PC-3 (cell line): ENCODE measurements at regions not wholly inside any gene's neighbourhood (a gene's known extent, or its start where the extent isn't known, plus 50 kb on each side); places are given as distances from the start of the nearest gene placed in this dataset.

Source experiments
- ATAC-seq: fragments of 200-7000 bp; cut with Tn5 transposase; 2 replicates; pipeline ENCODE4 v1.9.1; 2020; ENCODE audit warnings: mild to moderate bottlenecking, moderate library complexity
- BruUV-seq: library from RNA; stranded (reverse); fragments of 400-500 nt; replicated peaks from 2 replicates; lab custom pipeline; 2021; lab: Mats Ljungman, UMichigan
- CTCF ChIA-PET: fragments of 300-600 bp; sonication (Branson Sonifier 250); formaldehyde crosslinking; loops from one replicate; lab custom pipeline; 2022; ENCODE audit warnings: antibody characterized with exemption; lab: Charles Lee
- POLR2A ChIA-PET: fragments of 300-600 bp; sonication (Branson Sonifier 250); formaldehyde crosslinking; loops from one replicate; lab custom pipeline; 2022; ENCODE audit warnings: antibody characterized with exemption; ENCODE audit not compliant: unreplicated experiment; lab: Charles Lee
- DNase-seq: peaks from one replicate; pipeline ENCODE4 v3.0.0-alpha.2; 2015
- H2AFZ ChIP-seq: fragments of 300-600 bp; sonication (generic); 2 replicates; pipeline ENCODE4 v1.6.0; 2016; ENCODE audit warnings: antibody characterized with exemption, low read length
- H3F3A ChIP-seq: fragments of 300-600 bp; sonication (generic); one replicate; pipeline ENCODE4 v1.6.0; 2017; ENCODE audit warnings: antibody characterized with exemption, low read length, control low read depth, mild to moderate bottlenecking; ENCODE audit not compliant: unreplicated experiment
- H3K27ac ChIP-seq: fragments of 300-600 bp; sonication (generic); 2 replicates; pipeline ENCODE4 v1.5.1; 2016; ENCODE audit warnings: mild to moderate bottlenecking, low read length
- H3K27me3 ChIP-seq: fragments of 300-600 bp; sonication (generic); 2 replicates; pipeline ENCODE4 v1.6.1; 2016; ENCODE audit warnings: low read length, mixed read lengths
- H3K36me3 ChIP-seq: fragments of 300-600 bp; sonication (generic); 2 replicates; pipeline ENCODE4 v1.6.1; 2016; ENCODE audit warnings: low read depth, mixed run types, low read length, mixed read lengths
- H3K4me1 ChIP-seq: fragments of 300-600 bp; sonication (generic); 2 replicates; pipeline ENCODE4 v1.5.1; 2016; ENCODE audit warnings: low read length; ENCODE audit not compliant: insufficient read depth
- H3K4me2 ChIP-seq: fragments of 300-600 bp; sonication (generic); 2 replicates; pipeline ENCODE4 v1.6.0; 2016; ENCODE audit warnings: low read length
- H3K4me3 ChIP-seq: fragments of 300-600 bp; sonication (generic); 2 replicates; pipeline ENCODE4 v1.5.1; 2016; ENCODE audit warnings: mild to moderate bottlenecking, low read length, mixed read lengths
- H3K79me2 ChIP-seq: fragments of 300-600 bp; sonication (generic); 2 replicates; pipeline ENCODE4 v1.6.1; 2017; ENCODE audit warnings: low read length, mixed read lengths
- H3K9ac ChIP-seq: fragments of 300-600 bp; sonication (generic); 2 replicates; pipeline ENCODE4 v1.6.0; 2016; ENCODE audit warnings: mild to moderate bottlenecking, low read length
- H3K9me2 ChIP-seq: fragments of 300-600 bp; sonication (generic); replicated peaks from 2 replicates; pipeline ENCODE4 v1.6.1; 2016; ENCODE audit warnings: mixed run types, low read length, mixed read lengths
- H3K9me3 ChIP-seq: fragments of 300-600 bp; sonication (generic); 2 replicates; pipeline ENCODE4 v1.6.1; 2016; ENCODE audit warnings: low read length, mixed read lengths
- H4K20me1 ChIP-seq: fragments of 300-600 bp; sonication (generic); 2 replicates; pipeline ENCODE4 v1.6.1; 2016; ENCODE audit warnings: low read length, mixed read lengths
- EZH2 ChIP-seq: fragments of 300-600 bp; sonication (generic); IDR thresholded peaks from one replicate; pipeline ENCODE4 v1.6.1; 2017; ENCODE audit warnings: antibody characterized with exemption, mild to moderate bottlenecking, low read length; ENCODE audit not compliant: unreplicated experiment
- EZH2phosphoT487 ChIP-seq: fragments of 300-600 bp; sonication (generic); IDR thresholded peaks from 2 replicates; pipeline ENCODE4 v1.6.1; 2018; ENCODE audit warnings: mild to moderate bottlenecking, antibody characterized with exemption, low read length, borderline replicate concordance
- intact Hi-C: fragments of 100-400 bp; cut with micrococcal nuclease; formaldehyde crosslinking; loops from 2 replicates; pipeline ENCODE4 v1.9.0; 2023
- TF ChIP-seq, protein P1 (sequence below): fragments of 300-600 bp; sonication (generic); conservative IDR thresholded peaks from 2 replicates; pipeline ENCODE4 v1.5.1; 2017; ENCODE audit warnings: antibody characterized with exemption, low read depth, mild to moderate bottlenecking, low read length

DNA sequence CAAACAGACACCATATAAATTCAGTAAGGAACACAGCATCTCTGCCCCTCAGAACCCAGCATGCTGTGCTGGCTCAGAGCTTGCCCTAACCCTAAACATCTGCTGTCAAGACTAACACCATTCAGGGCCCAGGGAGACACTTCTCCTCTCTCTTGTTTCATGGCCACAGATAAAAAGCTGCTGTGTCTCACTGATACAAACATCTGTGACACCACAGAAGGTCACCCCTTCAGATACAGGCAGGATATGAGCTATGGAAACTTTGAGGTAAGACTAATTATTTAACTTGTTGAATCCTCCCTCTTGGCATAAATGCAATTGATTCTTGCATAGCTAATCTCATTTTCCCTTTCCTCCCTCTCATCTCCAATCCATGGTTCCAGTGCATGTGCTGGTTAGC, 61.6 kb upstream of the GPR12 start:
- TF ChIP-seq, protein P1, sequence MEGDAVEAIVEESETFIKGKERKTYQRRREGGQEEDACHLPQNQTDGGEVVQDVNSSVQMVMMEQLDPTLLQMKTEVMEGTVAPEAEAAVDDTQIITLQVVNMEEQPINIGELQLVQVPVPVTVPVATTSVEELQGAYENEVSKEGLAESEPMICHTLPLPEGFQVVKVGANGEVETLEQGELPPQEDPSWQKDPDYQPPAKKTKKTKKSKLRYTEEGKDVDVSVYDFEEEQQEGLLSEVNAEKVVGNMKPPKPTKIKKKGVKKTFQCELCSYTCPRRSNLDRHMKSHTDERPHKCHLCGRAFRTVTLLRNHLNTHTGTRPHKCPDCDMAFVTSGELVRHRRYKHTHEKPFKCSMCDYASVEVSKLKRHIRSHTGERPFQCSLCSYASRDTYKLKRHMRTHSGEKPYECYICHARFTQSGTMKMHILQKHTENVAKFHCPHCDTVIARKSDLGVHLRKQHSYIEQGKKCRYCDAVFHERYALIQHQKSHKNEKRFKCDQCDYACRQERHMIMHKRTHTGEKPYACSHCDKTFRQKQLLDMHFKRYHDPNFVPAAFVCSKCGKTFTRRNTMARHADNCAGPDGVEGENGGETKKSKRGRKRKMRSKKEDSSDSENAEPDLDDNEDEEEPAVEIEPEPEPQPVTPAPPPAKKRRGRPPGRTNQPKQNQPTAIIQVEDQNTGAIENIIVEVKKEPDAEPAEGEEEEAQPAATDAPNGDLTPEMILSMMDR: no peak
- TF ChIP-seq EZH2 (no peak), EZH2phosphoT487 (no peak)
- ChIA-PET POLR2A (no interaction called here), CTCF (no interaction called here)
- Histone ChIP-seq H3K9me3 (no peaks in the 10 kb centered on the region), H3K36me3 (no peaks in the 10 kb centered on the region), H3K27ac (no peak overlapping the region), H3K9ac (no peak overlapping the region), H3K4me2 (no peak overlapping the region), H3K4me1 (no peaks in the 10 kb centered on the region), H3F3A (no peaks in the 10 kb centered on the region), H4K20me1 (no peaks in the 10 kb centered on the region), H3K4me3 (no peak overlapping the region), H3K27me3 (peaks cover 73% of the 10 kb centered on the region), H3K9me2 (no peaks in the 10 kb centered on the region), H2AFZ (no peak overlapping the region), H3K79me2 (no peaks in the 10 kb centered on the region)
- intact Hi-C loops: no loop called here
- DNase-seq: no peak
- BruUV-seq: no TSS peak
- no peak for ATAC-seq

DNA sequence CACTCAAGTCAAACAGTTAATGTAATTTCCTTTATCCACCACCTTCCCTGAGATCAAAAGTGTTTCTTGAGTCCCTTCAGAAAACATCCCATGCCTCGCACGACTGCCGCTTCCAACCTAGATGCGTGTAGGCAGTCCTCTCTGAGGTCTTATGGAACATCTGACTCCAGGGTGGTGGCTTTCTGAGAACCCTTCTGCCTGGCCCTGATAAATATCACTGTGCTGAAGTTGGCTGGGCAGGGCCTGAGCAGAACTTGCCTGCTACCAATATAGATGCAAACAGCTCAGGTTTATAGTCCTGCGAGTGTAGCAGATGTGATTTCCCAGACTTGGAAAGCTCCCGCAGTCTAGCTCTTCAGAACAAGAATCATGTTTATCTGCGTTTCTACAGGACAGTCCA, 61.1 kb upstream of the GPR12 start:
- H3K4me3 ChIP-seq: no peak overlapping the region
- H3K9ac ChIP-seq: no peak overlapping the region
- H4K20me1 ChIP-seq: no peaks in the 10 kb centered on the region
- H3K9me3 ChIP-seq: no peaks in the 10 kb centered on the region
- no peak for DNase-seq
- intact Hi-C loops: no loop called here
- no peaks in the 10 kb centered on the region for H3K9me2 ChIP-seq
- H3K36me3 ChIP-seq: no peaks in the 10 kb centered on the region
- no peak overlapping the region for H3K27ac ChIP-seq
- no peak for ATAC-seq
- no peak overlapping the region for H2AFZ ChIP-seq
- POLR2A ChIA-PET: no interaction called here
- H3F3A ChIP-seq: no peaks in the 10 kb centered on the region
- TF ChIP-seq EZH2 (no peak), EZH2phosphoT487 (no peak)
- TF ChIP-seq, protein P1: no peak
- no peaks in the 10 kb centered on the region for H3K4me1 ChIP-seq
- no peak overlapping the region for H3K4me2 ChIP-seq
- CTCF ChIA-PET: no interaction called here
- no TSS peak for BruUV-seq
- no peaks in the 10 kb centered on the region for H3K79me2 ChIP-seq
- peaks cover 72% of the 10 kb centered on the region for H3K27me3 ChIP-seq

DNA sequence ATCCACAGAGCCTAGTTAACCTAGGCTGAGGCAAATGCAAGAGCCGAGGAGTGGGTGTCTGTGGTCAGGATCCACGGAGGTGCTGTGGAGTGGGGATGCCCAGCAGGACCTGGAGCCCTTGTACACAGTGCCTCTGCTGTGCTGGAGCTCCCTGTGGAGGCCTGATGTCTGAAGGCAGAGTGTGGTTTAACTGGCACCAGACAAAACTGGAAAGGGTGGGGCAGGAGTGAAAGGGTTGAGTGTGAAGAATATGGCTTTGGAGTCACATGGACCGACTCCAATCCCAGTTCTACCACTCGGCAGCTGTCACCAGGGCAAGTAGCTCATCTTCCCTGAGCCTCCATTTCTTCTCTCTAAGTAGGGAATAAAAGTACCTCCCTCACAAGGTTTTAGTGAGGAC, 60.3 kb upstream of the GPR12 start:
- POLR2A ChIA-PET: no interaction called here
- ATAC-seq: no peak

More for the DNA sequence above, 60.3 kb upstream of the GPR12 start:
- intact Hi-C loops: no loop called here
- Histone ChIP-seq H3K79me2 (no peaks in the 10 kb centered on the region), H3K4me2 (no peak overlapping the region), H3K4me3 (no peak overlapping the region), H3K4me1 (no peaks in the 10 kb centered on the region), H4K20me1 (no peaks in the 10 kb centered on the region), H3F3A (no peaks in the 10 kb centered on the region), H3K9me3 (no peaks in the 10 kb centered on the region), H3K9me2 (no peaks in the 10 kb centered on the region), H3K27me3 (peaks cover 73% of the 10 kb centered on the region), H2AFZ (no peak overlapping the region), H3K9ac (no peak overlapping the region), H3K27ac (no peak overlapping the region), H3K36me3 (no peaks in the 10 kb centered on the region)
- TF ChIP-seq, protein P1: no peak
- TF ChIP-seq EZH2phosphoT487: no peak
- no peak for TF ChIP-seq EZH2
- no TSS peak for BruUV-seq
- DNase-seq: no peak
- CTCF ChIA-PET: no interaction called here
